Endothelial cell of umbilical vein (primary cell): ENCODE measurements at regions not wholly inside any gene's neighbourhood (a gene's known extent, or its start where the extent isn't known, plus 50 kb on each side); places are given as distances from the start of the nearest gene placed in this dataset.

ENCODE experiments used
- FOS ChIP-seq: IDR thresholded peaks from 2 replicates; pipeline ENCODE4 v1.6.1; 2011; ENCODE audit warnings: mild to moderate bottlenecking, low read length, moderate library complexity, borderline replicate concordance; ENCODE audit not compliant: insufficient read depth
- MYC ChIP-seq: IDR thresholded peaks from one replicate; pipeline ENCODE4 v1.6.1; 2011; ENCODE audit warnings: mild to moderate bottlenecking, low read depth, low read length
- POLR2A ChIP-seq: IDR thresholded peaks from 2 replicates; pipeline ENCODE4 v1.6.1; 2012; ENCODE audit warnings: low read depth, mild to moderate bottlenecking, control low read depth, low read length
- POLR2AphosphoS5 ChIP-seq: IDR thresholded peaks from 2 replicates; pipeline ENCODE4 v1.6.1; 2012; ENCODE audit warnings: low read depth, mild to moderate bottlenecking, control low read depth, low read length, moderate library complexity; ENCODE audit not compliant: insufficient read depth
- TF ChIP-seq, protein P1 (sequence below), 2 donors: IDR thresholded peaks; 1 replicate in 1 of 2; 2 replicates in 1 of 2; pipeline ENCODE4 v1.5.1; 2011; ENCODE audit warnings: low read length in 2 of 2, mild to moderate bottlenecking in 2 of 2, moderate library complexity in 2 of 2, control low read depth in 1 of 2, inconsistent platforms in 1 of 2, low read depth in 1 of 2; ENCODE audit not compliant: insufficient read depth in 1 of 2; ENCODE audit errors: extremely low read depth in 1 of 2
- TF ChIP-seq, protein P2 (sequence below): IDR thresholded peaks from 2 replicates; pipeline ENCODE4 v1.6.1; 2011; ENCODE audit not compliant: insufficient read depth, insufficient read length

DNA sequence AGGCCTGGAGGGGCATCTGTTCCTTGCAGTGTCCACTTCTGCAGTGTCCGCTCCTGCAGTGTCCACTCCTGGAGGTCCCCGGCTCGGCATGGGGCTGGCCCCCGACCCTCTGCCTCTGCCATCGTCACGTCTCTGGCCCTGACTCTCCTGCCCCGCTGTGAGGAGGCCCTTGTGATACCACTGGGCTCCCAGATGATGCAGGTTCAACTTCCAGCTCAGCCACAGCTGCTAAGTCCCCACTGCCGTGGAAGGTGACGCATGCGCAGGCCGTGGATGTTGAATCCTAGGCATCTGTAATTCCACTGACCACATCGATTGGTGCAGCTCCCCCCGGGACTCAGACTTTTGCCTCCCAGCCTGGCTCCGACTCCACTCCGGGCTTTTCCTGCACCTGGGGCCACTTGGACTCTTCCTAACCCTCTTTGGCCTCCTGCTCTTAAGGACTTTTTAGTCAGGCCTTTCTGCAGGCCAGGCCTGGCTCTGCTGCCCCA lies 95.1 kb downstream of the GLRX3 start:
- TF ChIP-seq, protein P1, sequence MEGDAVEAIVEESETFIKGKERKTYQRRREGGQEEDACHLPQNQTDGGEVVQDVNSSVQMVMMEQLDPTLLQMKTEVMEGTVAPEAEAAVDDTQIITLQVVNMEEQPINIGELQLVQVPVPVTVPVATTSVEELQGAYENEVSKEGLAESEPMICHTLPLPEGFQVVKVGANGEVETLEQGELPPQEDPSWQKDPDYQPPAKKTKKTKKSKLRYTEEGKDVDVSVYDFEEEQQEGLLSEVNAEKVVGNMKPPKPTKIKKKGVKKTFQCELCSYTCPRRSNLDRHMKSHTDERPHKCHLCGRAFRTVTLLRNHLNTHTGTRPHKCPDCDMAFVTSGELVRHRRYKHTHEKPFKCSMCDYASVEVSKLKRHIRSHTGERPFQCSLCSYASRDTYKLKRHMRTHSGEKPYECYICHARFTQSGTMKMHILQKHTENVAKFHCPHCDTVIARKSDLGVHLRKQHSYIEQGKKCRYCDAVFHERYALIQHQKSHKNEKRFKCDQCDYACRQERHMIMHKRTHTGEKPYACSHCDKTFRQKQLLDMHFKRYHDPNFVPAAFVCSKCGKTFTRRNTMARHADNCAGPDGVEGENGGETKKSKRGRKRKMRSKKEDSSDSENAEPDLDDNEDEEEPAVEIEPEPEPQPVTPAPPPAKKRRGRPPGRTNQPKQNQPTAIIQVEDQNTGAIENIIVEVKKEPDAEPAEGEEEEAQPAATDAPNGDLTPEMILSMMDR (IDR thresholded peaks at IDR 0.05; ENCODE audit: extremely low read depth in 1 of 2, insufficient read depth in 1 of 2, low read depth in 1 of 2, low read length in 2 of 2): no peak
- no peak for TF ChIP-seq MYC
- TF ChIP-seq, protein P2, sequence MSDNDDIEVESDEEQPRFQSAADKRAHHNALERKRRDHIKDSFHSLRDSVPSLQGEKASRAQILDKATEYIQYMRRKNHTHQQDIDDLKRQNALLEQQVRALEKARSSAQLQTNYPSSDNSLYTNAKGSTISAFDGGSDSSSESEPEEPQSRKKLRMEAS: no peak
- no peak for TF ChIP-seq POLR2A
- TF ChIP-seq POLR2AphosphoS5: no peak
- TF ChIP-seq FOS: no peak
